Neural progenitor cell (in vitro differentiated cells): ENCODE measurements at regions not wholly inside any gene's neighbourhood (a gene's known extent, or its start where the extent isn't known, plus 50 kb on each side); places are given as distances from the start of the nearest gene placed in this dataset.

Experiments
- DNase-seq: peaks from one replicate; pipeline ENCODE4 v3.0.0-alpha.2; 2016; ENCODE audit warnings: low spot score
- H2AFZ ChIP-seq: fragments of 200-600 bp; sonication (generic); replicated peaks from 2 replicates; pipeline ENCODE4 v1.6.1; 2016; ENCODE audit warnings: antibody characterized with exemption
- H3F3A ChIP-seq: fragments of 200-600 bp; sonication (generic); 2 replicates; pipeline ENCODE4 v1.6.1; 2016; ENCODE audit warnings: antibody characterized with exemption, low read depth
- H3K27ac ChIP-seq: fragments of 200-600 bp; sonication (generic); 2 replicates; pipeline ENCODE4 v1.5.1; 2016; ENCODE audit warnings: mild to moderate bottlenecking
- H3K27me3 ChIP-seq: fragments of 200-600 bp; sonication (generic); 2 replicates; pipeline ENCODE4 v1.6.1; 2016; ENCODE audit warnings: mild to moderate bottlenecking, moderate library complexity
- H3K36me3 ChIP-seq: fragments of 200-600 bp; sonication (generic); 2 replicates; pipeline ENCODE4 v1.5.1; 2016
- H3K4me1 ChIP-seq: fragments of 200-600 bp; sonication (generic); 2 replicates; pipeline ENCODE4 v1.6.1; 2016; ENCODE audit warnings: mixed run types
- H3K4me2 ChIP-seq: fragments of 200-600 bp; sonication (generic); 2 replicates; pipeline ENCODE4 v1.6.1; 2016
- H3K4me3 ChIP-seq: fragments of 200-600 bp; sonication (generic); 2 replicates; pipeline ENCODE4 v1.5.1; 2016
- H3K79me2 ChIP-seq: fragments of 200-600 bp; sonication (generic); 2 replicates; pipeline ENCODE4 v1.6.1; 2016; ENCODE audit warnings: low read depth
- H3K9ac ChIP-seq: fragments of 200-600 bp; sonication (generic); 2 replicates; pipeline ENCODE4 v1.6.1; 2016
- H3K9me3 ChIP-seq: fragments of 200-600 bp; sonication (generic); 2 replicates; pipeline ENCODE4 v1.5.1; 2016; ENCODE audit warnings: low read depth
- H4K20me1 ChIP-seq: fragments of 200-600 bp; sonication (generic); 2 replicates; pipeline ENCODE4 v1.6.1; 2016; ENCODE audit warnings: low read depth
- H3K27ac Mint-ChIP-seq: 3 replicates; pipeline ENCODE4 v1.8.0; 2021; ENCODE audit warnings: mixed read lengths
- H3K27me3 Mint-ChIP-seq: 2 replicates; pipeline ENCODE4 v1.8.0; 2022; ENCODE audit warnings: low read depth, mild to moderate bottlenecking, inconsistent platforms, moderate library complexity, mixed read lengths; ENCODE audit not compliant: insufficient read depth
- H3K36me3 Mint-ChIP-seq: 3 replicates; pipeline ENCODE4 v1.8.0; 2021; ENCODE audit warnings: mixed read lengths
- H3K4me1 Mint-ChIP-seq: 3 replicates; pipeline ENCODE4 v1.8.0; 2021; ENCODE audit warnings: mixed read lengths
- H3K4me3 Mint-ChIP-seq: 3 replicates; pipeline ENCODE4 v1.8.0; 2021; ENCODE audit warnings: mild to moderate bottlenecking, moderate library complexity, mixed read lengths
- H3K9me3 Mint-ChIP-seq: 3 replicates; pipeline ENCODE4 v1.8.0; 2020; ENCODE audit warnings: mixed read lengths
- EZH2 ChIP-seq: fragments of 200-600 bp; sonication (generic); IDR thresholded peaks from 2 replicates; pipeline ENCODE4 v1.6.1; 2017; ENCODE audit warnings: antibody characterized with exemption, mild to moderate bottlenecking, moderate library complexity
- EZH2phosphoT487 ChIP-seq: fragments of 200-600 bp; sonication (generic); IDR thresholded peaks from 2 replicates; pipeline ENCODE4 v1.6.1; 2017; ENCODE audit warnings: antibody characterized with exemption
- TF ChIP-seq, protein P1 (sequence below): fragments of 200-600 bp; sonication (generic); IDR thresholded peaks from 2 replicates; pipeline ENCODE4 v1.5.1; 2017; ENCODE audit warnings: antibody characterized with exemption, mild to moderate bottlenecking

DNA sequence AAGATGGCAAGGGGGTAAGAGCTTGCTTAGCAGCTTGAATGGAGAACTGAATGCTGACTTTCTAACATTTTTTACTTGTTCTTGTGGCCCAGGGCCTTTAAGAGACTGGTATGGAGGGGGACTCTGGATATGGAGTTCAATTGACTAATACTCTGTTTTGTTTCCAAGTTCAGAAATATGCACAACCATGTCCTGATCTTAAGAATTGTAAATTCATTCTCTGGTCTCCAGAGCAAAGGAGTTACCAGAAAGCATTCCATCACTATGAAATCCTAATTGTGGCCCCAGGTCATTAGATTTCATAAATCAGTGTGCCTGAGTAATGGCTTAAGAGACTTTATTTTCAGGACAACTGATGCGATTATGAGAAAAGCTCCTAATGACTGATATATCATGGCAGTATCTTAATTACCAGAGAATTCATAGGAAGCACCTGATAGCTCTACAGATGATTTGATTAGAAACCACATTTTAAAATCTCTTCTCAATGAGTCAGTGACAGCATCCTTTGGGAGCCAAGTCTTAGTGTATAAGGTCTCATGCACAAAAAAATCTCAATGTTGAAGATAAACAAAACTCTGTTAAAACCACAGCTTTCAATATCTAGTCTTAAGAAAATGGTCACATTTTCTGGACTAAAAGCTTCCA, 613.6 kb upstream of the KLF4 start:
- Mint-ChIP-seq H3K27me3 (peaks cover 3% of the 10 kb centered on the region), H3K27ac (no peak overlapping the region), H3K4me1 (peaks cover 22% of the 10 kb centered on the region), H3K9me3 (peaks cover 5% of the 10 kb centered on the region), H3K4me3 (no peak overlapping the region), H3K36me3 (no peaks in the 10 kb centered on the region)
- Histone ChIP-seq H3K4me3 (no peak overlapping the region), H3K4me2 (no peak overlapping the region), H3K79me2 (no peaks in the 10 kb centered on the region), H4K20me1 (no peaks in the 10 kb centered on the region), H3K27me3 (no peaks in the 10 kb centered on the region), H2AFZ (no peak overlapping the region), H3K4me1 (no peaks in the 10 kb centered on the region), H3K9me3 (no peaks in the 10 kb centered on the region), H3F3A (no peaks in the 10 kb centered on the region), H3K27ac (no peak overlapping the region), H3K9ac (no peak overlapping the region), H3K36me3 (no peaks in the 10 kb centered on the region)
- no peak for DNase-seq
- no peak for TF ChIP-seq EZH2phosphoT487

DNA sequence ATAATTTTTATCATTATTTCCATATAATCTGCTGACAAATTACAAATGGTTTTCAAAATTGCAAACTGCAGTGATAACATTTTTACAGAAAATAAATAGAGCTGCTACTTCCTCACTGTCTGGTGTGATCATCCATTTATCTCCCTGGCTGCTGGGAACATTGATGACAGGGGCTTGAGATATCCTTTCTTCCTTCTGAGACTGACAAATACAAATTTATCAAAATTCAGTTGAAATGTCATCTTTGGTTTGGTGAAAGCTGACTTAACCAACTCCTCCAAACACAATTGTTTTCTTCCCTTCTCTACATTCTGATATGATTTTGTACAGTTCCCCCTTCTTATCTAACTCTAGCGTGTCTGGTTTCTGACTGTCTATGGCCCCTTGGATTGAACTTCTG, 611.8 kb upstream of the KLF4 start:
- Histone ChIP-seq H3K4me3 (no peak overlapping the region), H3K4me1 (no peaks in the 10 kb centered on the region), H3F3A (no peaks in the 10 kb centered on the region), H3K79me2 (no peaks in the 10 kb centered on the region), H3K4me2 (no peak overlapping the region), H3K36me3 (no peaks in the 10 kb centered on the region), H2AFZ (no peak overlapping the region), H3K27ac (no peak overlapping the region), H3K27me3 (no peaks in the 10 kb centered on the region), H4K20me1 (no peaks in the 10 kb centered on the region), H3K9ac (no peak overlapping the region), H3K9me3 (no peaks in the 10 kb centered on the region)
- Mint-ChIP-seq H3K4me1 (peaks cover 22% of the 10 kb centered on the region), H3K36me3 (no peaks in the 10 kb centered on the region), H3K27ac (no peak overlapping the region), H3K9me3 (peaks cover 5% of the 10 kb centered on the region), H3K27me3 (peaks cover 5% of the 10 kb centered on the region), H3K4me3 (no peak overlapping the region)
- no peak for DNase-seq
- no peak for TF ChIP-seq EZH2phosphoT487
- TF ChIP-seq EZH2, result no peak
- TF ChIP-seq, protein P1, sequence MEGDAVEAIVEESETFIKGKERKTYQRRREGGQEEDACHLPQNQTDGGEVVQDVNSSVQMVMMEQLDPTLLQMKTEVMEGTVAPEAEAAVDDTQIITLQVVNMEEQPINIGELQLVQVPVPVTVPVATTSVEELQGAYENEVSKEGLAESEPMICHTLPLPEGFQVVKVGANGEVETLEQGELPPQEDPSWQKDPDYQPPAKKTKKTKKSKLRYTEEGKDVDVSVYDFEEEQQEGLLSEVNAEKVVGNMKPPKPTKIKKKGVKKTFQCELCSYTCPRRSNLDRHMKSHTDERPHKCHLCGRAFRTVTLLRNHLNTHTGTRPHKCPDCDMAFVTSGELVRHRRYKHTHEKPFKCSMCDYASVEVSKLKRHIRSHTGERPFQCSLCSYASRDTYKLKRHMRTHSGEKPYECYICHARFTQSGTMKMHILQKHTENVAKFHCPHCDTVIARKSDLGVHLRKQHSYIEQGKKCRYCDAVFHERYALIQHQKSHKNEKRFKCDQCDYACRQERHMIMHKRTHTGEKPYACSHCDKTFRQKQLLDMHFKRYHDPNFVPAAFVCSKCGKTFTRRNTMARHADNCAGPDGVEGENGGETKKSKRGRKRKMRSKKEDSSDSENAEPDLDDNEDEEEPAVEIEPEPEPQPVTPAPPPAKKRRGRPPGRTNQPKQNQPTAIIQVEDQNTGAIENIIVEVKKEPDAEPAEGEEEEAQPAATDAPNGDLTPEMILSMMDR, result no peak

DNA sequence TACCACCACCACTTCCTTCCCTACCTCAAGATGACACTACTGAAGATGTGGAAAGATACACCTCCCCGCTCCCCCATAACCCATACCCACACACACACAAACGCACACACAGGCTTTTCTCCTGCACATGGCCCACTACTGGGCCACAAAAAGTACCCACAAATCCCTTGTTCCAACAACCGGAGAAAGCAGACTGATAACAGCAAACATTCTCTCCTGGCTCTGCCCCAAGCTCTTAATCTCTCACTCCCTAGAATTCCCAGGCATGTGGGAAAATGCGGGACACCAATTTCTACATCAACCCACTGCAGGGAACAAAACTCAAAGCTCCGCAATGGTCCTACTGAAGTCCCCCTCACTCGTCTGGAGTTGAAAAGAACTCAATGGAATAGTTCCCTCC, 611.0 kb upstream of the KLF4 start:
- Mint-ChIP-seq H3K27me3 (peaks cover 5% of the 10 kb centered on the region), H3K4me3 (no peak overlapping the region), H3K36me3 (no peaks in the 10 kb centered on the region), H3K4me1 (peaks cover 16% of the 10 kb centered on the region), H3K27ac (no peak overlapping the region), H3K9me3 (peaks cover 5% of the 10 kb centered on the region)
- H3K4me3 ChIP-seq, result no peak overlapping the region
- no peaks in the 10 kb centered on the region for H3K27me3 ChIP-seq
- H2AFZ ChIP-seq, result no peak overlapping the region
- H3K27ac ChIP-seq, result no peak overlapping the region
- no peaks in the 10 kb centered on the region for H3K36me3 ChIP-seq
- TF ChIP-seq EZH2phosphoT487 (no peak), EZH2 (no peak)
- TF ChIP-seq, protein P1, result no peak
- H3K4me2 ChIP-seq, result no peak overlapping the region
- H3K9me3 ChIP-seq, result no peaks in the 10 kb centered on the region
- no peaks in the 10 kb centered on the region for H3K4me1 ChIP-seq
- H3K9ac ChIP-seq, result no peak overlapping the region
- no peaks in the 10 kb centered on the region for H4K20me1 ChIP-seq
- DNase-seq, result no peak
- H3K79me2 ChIP-seq, result no peaks in the 10 kb centered on the region
- H3F3A ChIP-seq, result no peaks in the 10 kb centered on the region

DNA sequence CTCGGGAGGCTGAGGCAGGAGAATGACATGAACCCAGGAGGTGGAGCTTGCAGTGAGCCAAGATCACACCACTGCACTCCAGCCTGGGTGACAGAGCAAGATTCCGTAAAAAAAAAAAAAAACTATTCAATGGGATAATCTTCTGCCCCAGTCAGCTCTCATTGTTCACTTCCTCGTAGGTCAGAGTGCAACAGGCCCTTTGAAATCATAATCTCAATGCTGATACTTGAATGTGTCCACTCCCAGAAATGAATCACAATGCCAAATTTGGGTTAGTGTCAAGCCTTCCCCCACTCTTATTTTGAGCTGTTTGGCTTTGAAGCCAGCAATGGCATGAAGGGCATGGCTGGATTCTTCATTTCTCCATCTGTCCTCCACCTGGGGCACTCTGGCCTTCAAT, 610.3 kb upstream of the KLF4 start:
- H3K4me3 Mint-ChIP-seq, result no peak overlapping the region
- peaks cover 5% of the 10 kb centered on the region for H3K27me3 Mint-ChIP-seq
- peaks cover 16% of the 10 kb centered on the region for H3K4me1 Mint-ChIP-seq

More for the DNA sequence above, 610.3 kb upstream of the KLF4 start:
- no peaks in the 10 kb centered on the region for H3K4me1 ChIP-seq
- no peak overlapping the region for H3K27ac ChIP-seq
- H3K36me3 Mint-ChIP-seq, result no peaks in the 10 kb centered on the region
- no peak overlapping the region for H3K9ac ChIP-seq
- no peaks in the 10 kb centered on the region for H3K79me2 ChIP-seq
- no peak overlapping the region for H2AFZ ChIP-seq
- H3K27ac Mint-ChIP-seq, result no peak overlapping the region
- no peak for TF ChIP-seq EZH2
- TF ChIP-seq EZH2phosphoT487, result no peak
- TF ChIP-seq, protein P1, result no peak
- H3K9me3 Mint-ChIP-seq, result peaks cover 5% of the 10 kb centered on the region
- DNase-seq, result no peak
- no peaks in the 10 kb centered on the region for H3K27me3 ChIP-seq
- H3K4me2 ChIP-seq, result no peak overlapping the region
- H3K9me3 ChIP-seq, result no peaks in the 10 kb centered on the region
- H3K4me3 ChIP-seq, result no peak overlapping the region
- no peaks in the 10 kb centered on the region for H3K36me3 ChIP-seq
- no peaks in the 10 kb centered on the region for H4K20me1 ChIP-seq
- H3F3A ChIP-seq, result no peaks in the 10 kb centered on the region
